LoVo (cell line): ENCODE measurements at regions not wholly inside any gene's neighbourhood (a gene's known extent, or its start where the extent isn't known, plus 50 kb on each side); places are given as distances from the start of the nearest gene placed in this dataset.
A peak's percentile ranks its signal among the peaks of the same experiment; 100 is the strongest.
"Not testable (repeated sequence)": the region's sequence is repeated elsewhere in the genome, so short reads cannot be mapped to it uniquely, and the experiment has no call there.

Experiments used
- DNase-seq: peaks from one replicate; pipeline ENCODE4 v3.0.0-alpha.2; 2016; ENCODE audit warnings: low spot score

DNA sequence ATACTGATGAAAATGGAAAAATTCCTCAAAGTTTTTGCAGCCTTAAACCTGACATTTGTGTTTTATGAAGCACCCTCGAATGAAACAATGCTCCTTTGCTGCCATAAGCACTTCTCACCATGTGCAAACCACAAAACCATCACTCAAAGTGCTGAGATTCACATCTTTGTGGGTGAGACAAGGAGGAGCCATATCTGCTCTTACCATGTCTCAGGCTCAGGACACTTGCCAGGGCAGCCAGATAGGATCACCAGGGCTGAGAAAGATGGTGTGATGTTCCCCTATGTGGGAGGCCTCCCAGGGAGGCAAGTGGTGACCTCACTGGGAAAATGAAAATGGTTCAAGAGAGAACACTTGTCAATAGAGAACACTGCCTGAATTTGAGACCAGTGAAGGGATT lies 120.4 kb downstream of the CCDC34 start:
- no peak for DNase-seq

DNA sequence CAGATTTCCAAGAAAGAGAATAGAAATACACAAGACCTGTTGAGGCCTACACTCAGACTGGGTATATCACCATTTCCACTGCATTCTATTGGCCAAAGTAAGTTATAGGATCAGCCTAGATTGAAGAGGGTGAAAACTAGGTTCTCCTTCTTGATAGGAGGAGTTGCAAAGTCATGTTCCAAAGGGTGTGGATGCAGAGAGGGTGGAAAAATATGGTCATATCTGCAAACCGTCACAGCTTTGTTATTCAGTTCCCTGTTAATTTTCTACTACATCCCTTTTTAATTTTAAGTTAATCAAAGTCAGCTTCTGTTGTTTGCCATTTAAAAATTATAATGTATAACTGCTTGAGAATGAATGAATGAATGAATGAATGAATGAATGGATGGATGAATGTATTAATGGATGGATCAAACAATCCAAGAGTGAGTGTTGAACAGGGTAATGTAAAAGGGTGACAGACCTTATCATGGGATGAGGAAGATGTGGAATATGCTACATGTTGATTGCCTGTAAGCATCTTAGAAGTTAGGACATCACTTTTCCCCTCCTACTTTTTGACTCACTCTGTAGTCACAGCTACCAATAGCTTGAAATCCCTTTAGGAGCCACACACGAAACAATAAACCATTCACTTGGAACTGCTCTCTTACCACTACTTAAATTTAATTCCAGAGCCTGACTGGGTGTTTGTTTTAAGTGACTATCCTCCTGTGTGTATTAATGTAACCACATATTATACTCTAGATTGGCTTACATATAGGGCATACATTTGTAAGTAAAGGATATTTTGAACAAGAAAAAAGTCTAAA lies 121.5 kb downstream of the CCDC34 start:
- DNase-seq = no peak

DNA sequence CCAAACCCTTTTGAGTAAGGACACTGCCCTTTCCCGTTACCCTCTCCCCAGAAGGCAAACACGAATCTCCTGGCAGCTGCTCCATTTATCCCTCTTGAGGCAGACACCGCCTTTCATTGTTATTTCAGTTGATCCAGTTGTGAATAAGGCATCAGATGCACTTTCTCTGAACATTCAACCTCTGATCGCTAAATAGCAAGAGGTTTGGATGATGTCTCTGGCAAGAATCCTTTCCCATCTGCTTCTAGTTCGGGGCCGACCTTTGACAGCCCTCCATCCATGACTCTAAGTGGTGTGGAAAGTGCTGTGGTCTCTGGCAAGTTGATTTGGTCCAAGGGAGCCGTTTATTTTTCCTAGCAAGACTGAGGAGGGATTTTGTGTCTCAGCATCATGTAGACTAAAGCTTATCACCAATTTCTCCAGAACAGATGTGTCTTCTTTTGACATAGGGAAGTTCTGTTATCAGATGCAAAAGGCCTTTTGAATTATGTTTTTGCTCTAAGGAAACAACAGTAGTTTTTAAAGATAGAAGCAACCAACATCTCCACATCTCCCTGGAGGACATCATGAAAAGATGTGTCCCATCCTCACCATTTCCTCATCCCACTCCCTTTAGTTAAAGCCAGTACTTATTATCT lies 123.6 kb downstream of the CCDC34 start:
- no peak for DNase-seq

DNA sequence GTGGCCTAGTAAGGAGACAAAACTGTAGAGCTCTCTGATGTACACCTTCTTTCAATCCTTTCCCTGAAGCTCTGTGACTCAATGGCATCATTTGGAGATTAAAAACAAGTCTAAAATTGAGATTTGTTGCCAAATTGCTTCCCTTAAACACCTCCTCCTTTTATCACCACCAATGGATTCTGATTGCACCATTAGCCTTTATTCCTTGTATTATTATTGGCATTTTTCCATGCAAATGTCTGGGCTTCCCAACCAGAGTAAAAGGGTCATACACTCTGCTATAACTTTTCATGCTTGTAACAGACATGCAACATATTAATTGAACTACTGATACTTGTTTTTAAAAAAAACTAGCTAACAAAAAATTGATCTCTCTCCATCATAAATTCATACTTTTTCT lies 124.2 kb downstream of the CCDC34 start:
- DNase-seq = no peak

- peak; percentile 26 for DNase-seq
These were observed 125.4 kb downstream of the CCDC34 start for GRCh38 chr11:27237643-27238042.

DNA sequence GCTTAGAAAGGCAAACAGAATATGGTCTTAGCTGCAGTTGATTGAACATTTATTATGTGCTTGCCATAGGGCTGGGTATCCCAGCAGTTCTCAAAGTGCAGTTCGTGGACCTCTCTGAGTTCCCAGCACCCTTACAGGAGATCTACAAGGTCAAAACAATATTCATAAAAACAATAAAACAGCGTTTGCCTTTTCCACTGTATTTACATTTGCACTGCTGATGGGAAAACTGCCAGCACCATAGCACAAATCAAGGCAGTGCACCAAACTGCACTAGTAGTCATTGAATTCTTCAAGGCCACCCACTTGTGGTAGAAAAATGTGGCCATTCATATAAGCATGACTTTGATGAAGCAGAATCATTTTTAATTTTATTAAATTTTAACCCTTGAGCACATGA lies 128.1 kb downstream of the CCDC34 start:
- DNase-seq = no peak

DNA sequence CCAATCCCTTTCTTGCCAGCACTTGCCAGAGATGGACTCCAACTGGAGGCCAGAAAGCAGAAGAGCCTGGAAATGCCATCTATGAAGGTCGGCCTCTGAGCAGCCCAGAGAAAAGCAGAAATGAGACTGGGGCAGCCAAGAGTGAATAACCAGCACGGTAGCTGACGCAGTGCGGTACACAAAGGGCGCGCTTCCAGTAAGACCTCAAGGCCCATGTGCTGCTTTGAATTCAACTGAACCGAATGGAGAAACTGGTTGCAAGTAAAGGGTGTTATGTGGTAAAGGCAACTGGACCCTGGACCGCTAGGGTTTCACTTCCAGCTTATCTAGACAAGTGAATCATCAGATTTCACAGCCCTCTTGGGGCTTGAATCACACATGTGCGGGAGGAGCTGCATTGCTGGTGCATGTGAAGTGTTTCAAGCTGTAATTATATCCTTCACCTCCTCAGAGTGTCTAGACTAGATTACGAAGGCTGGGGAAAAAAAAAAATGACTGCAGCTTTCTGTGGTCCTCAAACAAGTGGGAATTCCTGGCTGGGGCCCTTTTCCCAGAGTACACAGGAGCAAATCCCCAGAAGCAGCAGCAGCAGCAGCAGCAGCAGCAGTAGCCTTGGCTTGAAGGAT lies 128.9 kb downstream of the CCDC34 start:
- DNase-seq = peak; percentile 11

- no peak for DNase-seq
These were observed 129.4 kb downstream of the CCDC34 start for GRCh38 chr11:27233654-27234042.

DNA sequence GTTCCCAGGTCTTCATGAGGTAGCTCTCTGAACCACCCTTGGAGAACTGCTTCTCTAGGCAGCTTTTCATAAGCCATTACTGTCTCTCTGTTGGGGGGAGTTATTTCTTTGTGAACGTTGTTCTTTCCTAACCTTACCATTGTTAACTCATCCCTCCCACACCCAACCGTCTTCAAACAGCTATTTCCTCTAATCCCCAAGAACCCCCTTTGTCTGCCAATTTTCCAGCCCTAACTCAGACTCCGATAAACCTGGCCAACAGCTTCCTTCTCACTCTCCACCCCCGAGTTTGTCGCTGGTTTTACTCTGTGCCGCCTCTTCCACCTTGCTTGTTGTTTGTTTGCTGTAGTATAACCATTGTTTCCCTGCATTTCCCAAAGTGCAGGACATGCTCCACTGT lies 131.5 kb downstream of the CCDC34 start:
- no peak for DNase-seq

DNA sequence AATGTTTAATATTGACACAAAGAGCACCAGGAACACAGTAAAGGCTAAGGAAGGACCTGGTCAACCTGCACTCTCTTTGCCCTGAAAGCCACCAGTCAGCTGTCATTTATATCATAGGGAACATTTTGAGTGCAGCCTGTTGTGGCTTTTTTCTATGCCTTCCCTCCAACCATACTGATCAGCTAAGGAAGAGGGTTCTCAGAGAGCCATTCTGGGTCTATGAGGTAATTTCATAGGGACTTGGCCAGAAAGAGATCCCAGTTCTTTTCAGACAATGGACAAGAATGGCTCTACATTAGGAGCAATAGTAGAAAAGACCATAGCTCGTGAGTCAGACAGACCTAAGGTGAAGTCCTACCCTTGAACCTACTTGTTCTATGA lies 132.8 kb downstream of the CCDC34 start:
- DNase-seq = no peak

GRCh38 chr11:27229511-27230191 lies 133.4 kb downstream of the CCDC34 start:
- no peak for DNase-seq

DNA sequence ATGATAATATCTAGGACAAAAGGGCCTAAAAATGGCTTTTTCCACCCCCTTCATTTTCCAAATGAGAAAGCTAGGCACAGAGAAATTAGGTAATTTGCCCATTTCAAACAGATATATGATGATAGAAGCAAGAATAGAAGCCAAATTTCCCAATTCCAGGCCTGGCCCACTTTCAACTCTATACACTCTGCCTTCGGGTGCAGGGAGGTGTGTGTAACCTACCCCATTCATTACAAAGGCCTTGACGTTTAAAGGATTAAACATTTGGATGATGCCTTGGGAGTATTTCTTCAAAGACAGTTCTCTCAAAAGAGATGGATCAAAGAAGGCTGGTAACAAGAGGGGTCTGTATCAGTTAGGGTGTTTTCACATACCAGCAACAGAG lies 134.1 kb downstream of the CCDC34 start:
- no peak for DNase-seq

- no peak for DNase-seq
These were observed 134.6 kb downstream of the CCDC34 start for GRCh38 chr11:27228232-27228905.

DNA sequence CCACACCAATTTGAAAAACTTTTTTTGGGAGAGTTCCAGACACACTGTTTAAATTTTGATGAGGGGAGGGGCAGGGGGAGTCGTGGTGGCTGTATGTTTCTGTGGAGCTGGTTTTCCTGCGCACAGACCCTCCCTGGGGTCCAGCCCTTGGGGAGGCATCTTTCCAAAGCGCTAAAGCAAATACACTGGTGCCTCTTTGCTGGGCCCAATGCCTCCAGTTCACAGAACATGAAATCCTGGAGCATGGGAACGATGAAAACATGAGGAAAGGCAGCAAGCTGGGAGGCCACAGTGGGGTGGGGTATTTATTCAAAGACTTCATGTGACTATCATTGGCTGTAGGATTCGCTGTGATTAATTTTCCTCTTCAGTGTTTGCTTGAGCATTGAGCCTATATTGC lies 135.3 kb downstream of the CCDC34 start:
- DNase-seq = no peak

- not testable (repeated sequence) for DNase-seq
These were observed 143.5 kb downstream of the CCDC34 start for GRCh38 chr11:27219487-27220039.

GRCh38 chr11:27218421-27219038 lies 144.5 kb downstream of the CCDC34 start:
- no peak for DNase-seq

GRCh38 chr11:27217948-27218420 lies 145.0 kb downstream of the CCDC34 start:
- no peak for DNase-seq

- no peak for DNase-seq
These were observed 145.5 kb downstream of the CCDC34 start for GRCh38 chr11:27217496-27217895.

- no peak for DNase-seq
These were observed 146.5 kb downstream of the CCDC34 start for GRCh38 chr11:27216270-27217149.
